IMR-90 (cell line): ENCODE measurements at regions not wholly inside any gene's neighbourhood (a gene's known extent, or its start where the extent isn't known, plus 50 kb on each side); places are given as distances from the start of the nearest gene placed in this dataset.

Source experiments
- ATAC-seq: fragments of 200-7000 bp; cut with Tn5 transposase; 2 replicates; pipeline ENCODE4 v1.9.1; 2020; ENCODE audit warnings: low read depth, mild to moderate bottlenecking, moderate library complexity
- BruUV-seq: library from RNA; stranded (reverse); fragments of 400-500 nt; replicated peaks from 2 replicates; lab custom pipeline; 2021; lab: Mats Ljungman, UMichigan
- CTCF ChIA-PET: fragments of 300-600 bp; formaldehyde crosslinking; extraction: SDS; loops from one replicate; lab custom pipeline; 2021; ENCODE audit warnings: antibody characterized with exemption; lab: Yijun Ruan, JAX
- POLR2A ChIA-PET: fragments of 300-600 bp; sonication (Branson Sonifier 250); formaldehyde crosslinking; loops from one replicate; lab custom pipeline; 2022; ENCODE audit warnings: antibody characterized with exemption; ENCODE audit not compliant: unreplicated experiment; lab: Charles Lee
- DNase-seq: peaks from one replicate; pipeline ENCODE4 v3.0.0; 2013
- H2AFZ ChIP-seq: replicated peaks from 2 replicates; pipeline ENCODE3; 2013; ENCODE audit warnings: low read length, mild to moderate bottlenecking; ENCODE audit not compliant: poor library complexity
- H2AK5ac ChIP-seq: 2 replicates; pipeline ENCODE4 v1.6.1; 2013; ENCODE audit warnings: low read depth, low read length, inconsistent platforms
- H2AK9ac ChIP-seq: replicated peaks from 2 replicates; pipeline ENCODE3; 2013; ENCODE audit warnings: mild to moderate bottlenecking, low read depth, low read length, moderate library complexity; ENCODE audit not compliant: poor library complexity
- H2BK120ac ChIP-seq: 2 replicates; pipeline ENCODE4 v1.6.1; 2013; ENCODE audit warnings: low read depth, low read length, inconsistent platforms
- H2BK15ac ChIP-seq: 3 replicates; pipeline ENCODE4 v1.6.1; 2013; ENCODE audit warnings: low read depth, low read length, inconsistent platforms
- H2BK20ac ChIP-seq: 2 replicates; pipeline ENCODE4 v1.6.1; 2013; ENCODE audit warnings: low read depth, mild to moderate bottlenecking, inconsistent platforms, low read length, moderate library complexity
- H2BK5ac ChIP-seq: 2 replicates; pipeline ENCODE4 v1.6.1; 2013; ENCODE audit warnings: mild to moderate bottlenecking, low read depth, low read length, inconsistent platforms; ENCODE audit not compliant: poor library complexity, severe bottlenecking
- H3K14ac ChIP-seq: replicated peaks from 2 replicates; pipeline ENCODE4 v1.6.1; 2013; ENCODE audit warnings: low read depth, low read length, inconsistent platforms
- H3K18ac ChIP-seq: 2 replicates; pipeline ENCODE4 v1.6.1; 2013; ENCODE audit warnings: low read depth, low read length, control low read depth
- H3K23ac ChIP-seq: 2 replicates; pipeline ENCODE4 v1.6.1; 2013; ENCODE audit warnings: low read depth, low read length, inconsistent platforms
- H3K27ac ChIP-seq: 2 replicates; pipeline ENCODE4 v1.5.1; 2013; ENCODE audit warnings: mild to moderate bottlenecking, control low read depth, low read length; ENCODE audit not compliant: insufficient read depth
- H3K27me3 ChIP-seq: 2 replicates; pipeline ENCODE4 v1.6.1; 2013; ENCODE audit warnings: low read length; ENCODE audit not compliant: control insufficient read depth, insufficient read depth
- H3K36me3 ChIP-seq: 2 replicates; pipeline ENCODE4 v1.6.1; 2013; ENCODE audit warnings: low read length, mixed read lengths; ENCODE audit not compliant: control insufficient read depth, insufficient read depth
- H3K4ac ChIP-seq: 2 replicates; pipeline ENCODE4 v1.6.1; 2013; ENCODE audit warnings: low read depth, low read length, inconsistent platforms
- H3K4me1 ChIP-seq: 2 replicates; pipeline ENCODE4 v1.6.1; 2013; ENCODE audit warnings: low read length, mixed read lengths; ENCODE audit not compliant: control insufficient read depth, insufficient read depth
- H3K4me2 ChIP-seq: 2 replicates; pipeline ENCODE4 v1.6.1; 2013; ENCODE audit warnings: low read depth, mild to moderate bottlenecking, control low read depth, low read length, moderate library complexity
- H3K4me3 ChIP-seq: 2 replicates; pipeline ENCODE4 v1.5.1; 2013; ENCODE audit warnings: low read depth, mild to moderate bottlenecking, control low read depth, low read length, moderate library complexity; ENCODE audit not compliant: insufficient read depth
- H3K56ac ChIP-seq: 2 replicates; pipeline ENCODE4 v1.6.1; 2013; ENCODE audit warnings: low read length, inconsistent platforms; ENCODE audit not compliant: insufficient read depth; ENCODE audit errors: extremely low read depth
- H3K79me1 ChIP-seq, 2 experiments: 2 replicates each; pipeline ENCODE4 v1.6.1; 2013; ENCODE audit warnings: low read length in 2 of 2, inconsistent platforms in 1 of 2, low read depth in 1 of 2
- H3K9ac ChIP-seq: 2 replicates; pipeline ENCODE4 v1.6.1; 2013; ENCODE audit warnings: low read depth, low read length, control low read depth
- H3K9me1 ChIP-seq: 2 replicates; pipeline ENCODE4 v1.6.1; 2013; ENCODE audit warnings: low read length, inconsistent platforms; ENCODE audit not compliant: insufficient read depth
- H3K9me3 ChIP-seq: 2 replicates; pipeline ENCODE4 v1.6.1; 2013; ENCODE audit warnings: low read length; ENCODE audit not compliant: control insufficient read depth, insufficient read depth
- H4K20me1 ChIP-seq: 2 replicates; pipeline ENCODE4 v1.6.1; 2013; ENCODE audit warnings: low read length, inconsistent platforms; ENCODE audit not compliant: insufficient read depth
- H4K5ac ChIP-seq: 2 replicates; pipeline ENCODE4 v1.6.1; 2013; ENCODE audit warnings: mild to moderate bottlenecking, low read depth, low read length, control low read depth
- H4K8ac ChIP-seq, 2 experiments: 2 replicates each; pipeline ENCODE4 v1.6.1; 2013; ENCODE audit warnings: low read depth in 2 of 2, low read length in 2 of 2, control low read depth in 1 of 2, inconsistent platforms in 1 of 2
- H4K91ac ChIP-seq: 2 replicates; pipeline ENCODE4 v1.6.1; 2013; ENCODE audit warnings: low read depth, low read length, inconsistent platforms; ENCODE audit not compliant: insufficient read depth
- FOS ChIP-seq: fragments of 150-350 bp; IDR thresholded peaks from 2 replicates; pipeline ENCODE4 v1.6.1; 2016; ENCODE audit warnings: low read depth, low read length
- MXI1 ChIP-seq: IDR thresholded peaks from 2 replicates; pipeline ENCODE4 v1.6.1; 2012; ENCODE audit warnings: low read depth, mild to moderate bottlenecking, low read length, moderate library complexity, borderline replicate concordance
- NFE2L2 ChIP-seq: fragments of 150-350 bp; IDR thresholded peaks from 2 replicates; pipeline ENCODE4 v1.6.1; 2016; ENCODE audit warnings: low read depth, mild to moderate bottlenecking, low read length
- RAD21 ChIP-seq: IDR thresholded peaks from 2 replicates; pipeline ENCODE4 v1.6.1; 2012; ENCODE audit warnings: low read length, improper control_type of control experiment
- RCOR1 ChIP-seq: IDR thresholded peaks from 2 replicates; pipeline ENCODE4 v1.6.1; 2012; ENCODE audit warnings: mild to moderate bottlenecking, low read length, improper control_type of control experiment; ENCODE audit not compliant: insufficient replicate concordance
- RFX5 ChIP-seq: IDR thresholded peaks from 2 replicates; pipeline ENCODE4 v1.8.0; 2012; ENCODE audit warnings: low read depth, mild to moderate bottlenecking, low read length, moderate library complexity
- WGBS, 2 experiments: methylation state at CpG; one replicate each; pipeline versions ENCODE4 v1.1.5 to v1.1.7; 2013; ENCODE audit warnings: missing lambda C conversion rate in 2 of 2; ENCODE audit not compliant: insufficient read length in 1 of 2; ENCODE audit errors: extremely low coverage in 2 of 2; 5-methylcytosine and 5-hydroxymethylcytosine counted together
- dilution Hi-C: fragments of 300-500 bp; cut with HindIII; formaldehyde crosslinking; loops from one replicate; pipeline ENCODE4 v1.14.3; 2018; ENCODE audit warnings: low sequenced_read_pairs; ENCODE audit not compliant: unreplicated experiment
- in situ Hi-C: fragments of 300-500 bp; cut with MboI; formaldehyde crosslinking; loops from 3 replicates; pipeline ENCODE4 v1.14.3; 2019; ENCODE audit warnings: low sequenced_read_pairs, inconsistent platforms, mixed read lengths
- intact Hi-C: fragments of 100-400 bp; cut with micrococcal nuclease; formaldehyde crosslinking; loops from 2 replicates; pipeline ENCODE4 v1.10.0; 2022

DNA sequence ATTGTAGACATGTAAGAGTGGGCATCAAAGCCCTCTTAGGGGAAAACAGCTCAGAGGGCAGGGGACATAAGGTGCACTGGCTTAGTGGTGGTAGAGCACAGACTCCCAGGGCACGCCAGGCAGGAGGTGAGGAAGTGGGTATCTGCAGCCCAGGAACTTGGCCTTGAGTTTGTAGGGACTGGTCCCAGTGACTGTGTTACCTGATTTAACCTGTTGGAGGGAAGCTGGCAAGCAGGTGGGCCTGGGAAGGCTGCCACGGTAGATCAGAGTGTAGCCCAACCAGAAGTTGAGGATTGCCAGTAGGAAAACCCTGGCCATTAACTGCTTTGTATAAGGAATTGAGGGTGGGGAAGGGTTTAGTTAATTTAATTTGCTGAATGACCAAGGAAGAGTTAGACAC, 417.5 kb upstream of the C2CD4B start:
- Histone ChIP-seq H2BK20ac (no peak overlapping the region), H3K14ac (no peak overlapping the region), H3K9me3 (no peaks in the 10 kb centered on the region), H3K9me1 (0 out of 2 replicates have a peak, but pooled peaks cover 4% of the 10 kb centered on the region), H3K27ac (no peak overlapping the region), H4K20me1 (peaks cover 5% of the 10 kb centered on the region; the same call in 1 of the 2 replicates), H2BK120ac (no peak overlapping the region), H4K91ac (no peak overlapping the region), H3K4ac (no peak overlapping the region), H2AFZ (no peak overlapping the region), H3K23ac (no peak overlapping the region), H3K36me3 (peaks cover 3% of the 10 kb centered on the region), H3K79me1 (no peaks in the 10 kb centered on the region), H2BK5ac (no peak overlapping the region), H2BK15ac (no peak overlapping the region), H3K9ac (no peak overlapping the region), H3K56ac (no peak overlapping the region), H4K5ac (no peak overlapping the region), H3K4me1 (no peaks in the 10 kb centered on the region; the same call in 1 of the 2 replicates), H3K18ac (no peak overlapping the region), H3K4me2 (no peak overlapping the region), H2AK9ac (no peak overlapping the region), H2AK5ac (no peak overlapping the region), H3K27me3 (no peaks in the 10 kb centered on the region), H3K4me3 (no peak overlapping the region), H4K8ac (no peak overlapping the region)
- ChIA-PET CTCF (no interaction called here), POLR2A (no interaction called here)
- dilution Hi-C loops: no loop called here
- TF ChIP-seq RCOR1 (no peak), FOS (no peak), RAD21 (no peak), MXI1 (no peak), RFX5 (no peak), NFE2L2 (no peak)
- in situ Hi-C loops: no loop called here
- ATAC-seq (no peak), DNase-seq (no peak)
- no TSS peak for BruUV-seq
- 92% methylated on average over 2 of the region's 2 CpGs; no CpG with 5 or more reads in 1 of the 2 experiments for WGBS, 2 experiments
- intact Hi-C loops: no loop called here
